GM21723 (cell line): ENCODE measurements at regions not wholly inside any gene's neighbourhood (a gene's known extent, or its start where the extent isn't known, plus 50 kb on each side); places are given as distances from the start of the nearest gene placed in this dataset.
"Not testable (repeated sequence)": the region's sequence is repeated elsewhere in the genome, so short reads cannot be mapped to it uniquely, and the experiment has no call there.

Experiments
- ATAC-seq: cut with Tn5 transposase; IDR thresholded peaks from one replicate; pipeline ENCODE4 v1.9.1; 2021; ENCODE audit warnings: mild to moderate bottlenecking, moderate library complexity; ENCODE audit not compliant: unreplicated experiment

- ATAC-seq, result no peak
These were observed 183.9 kb upstream of the CDH5 start for GRCh38 chr16:66182592-66182991.

GRCh38 chr16:66176731-66177130 lies 189.8 kb upstream of the CDH5 start:
- ATAC-seq, result no peak

GRCh38 chr16:66176111-66176510 lies 190.4 kb upstream of the CDH5 start:
- no peak for ATAC-seq

- ATAC-seq, result no peak
These were observed 190.9 kb upstream of the CDH5 start for GRCh38 chr16:66175636-66176035.

GRCh38 chr16:66175058-66175457 lies 191.4 kb upstream of the CDH5 start:
- ATAC-seq, result no peak

GRCh38 chr16:66173796-66174195 lies 192.7 kb upstream of the CDH5 start:
- ATAC-seq, result not testable (repeated sequence)

- not testable (repeated sequence) for ATAC-seq
These were observed 193.3 kb upstream of the CDH5 start for GRCh38 chr16:66173181-66173580.

- no peak for ATAC-seq
These were observed 194.0 kb upstream of the CDH5 start for GRCh38 chr16:66172463-66172862.

- ATAC-seq, result no peak
These were observed 194.9 kb upstream of the CDH5 start for GRCh38 chr16:66171578-66171977.

- no peak for ATAC-seq
These were observed 195.5 kb upstream of the CDH5 start for GRCh38 chr16:66170989-66171388.

GRCh38 chr16:66169817-66170216 lies 196.7 kb upstream of the CDH5 start:
- no peak for ATAC-seq

- ATAC-seq, result no peak
These were observed 197.7 kb upstream of the CDH5 start for GRCh38 chr16:66168777-66169176.

- ATAC-seq, result no peak
These were observed 198.8 kb upstream of the CDH5 start for GRCh38 chr16:66167564-66168291.

- no peak for ATAC-seq
These were observed 200.0 kb upstream of the CDH5 start for GRCh38 chr16:66166490-66166889.

- no peak for ATAC-seq
These were observed 200.6 kb upstream of the CDH5 start for GRCh38 chr16:66165879-66166278.

- ATAC-seq, result no peak
These were observed 201.8 kb upstream of the CDH5 start for GRCh38 chr16:66164581-66165247.

- ATAC-seq, result no peak
These were observed 203.7 kb upstream of the CDH5 start for GRCh38 chr16:66162821-66163220.

- no peak for ATAC-seq
These were observed 204.5 kb upstream of the CDH5 start for GRCh38 chr16:66161942-66162341.

GRCh38 chr16:66161269-66161668 lies 205.2 kb upstream of the CDH5 start:
- no peak for ATAC-seq

GRCh38 chr16:66159987-66160386 lies 206.5 kb upstream of the CDH5 start:
- no peak for ATAC-seq

GRCh38 chr16:66156538-66156937 lies 210.0 kb upstream of the CDH5 start:
- ATAC-seq, result no peak

GRCh38 chr16:66155933-66156332 lies 210.6 kb upstream of the CDH5 start:
- ATAC-seq, result no peak

- ATAC-seq, result no peak
These were observed 211.7 kb upstream of the CDH5 start for GRCh38 chr16:66154801-66155200.
